SW 1271 (cell line): ENCODE measurements at regions not wholly inside any gene's neighbourhood (a gene's known extent, or its start where the extent isn't known, plus 50 kb on each side); places are given as distances from the start of the nearest gene placed in this dataset.
A peak's percentile ranks its signal among the peaks of the same experiment; 100 is the strongest.

Source experiments
- DNase-seq, 2 experiments: peaks; one replicate each; lab custom pipeline; 2025; lab: John Stamatoyannopoulos, UW

DNA sequence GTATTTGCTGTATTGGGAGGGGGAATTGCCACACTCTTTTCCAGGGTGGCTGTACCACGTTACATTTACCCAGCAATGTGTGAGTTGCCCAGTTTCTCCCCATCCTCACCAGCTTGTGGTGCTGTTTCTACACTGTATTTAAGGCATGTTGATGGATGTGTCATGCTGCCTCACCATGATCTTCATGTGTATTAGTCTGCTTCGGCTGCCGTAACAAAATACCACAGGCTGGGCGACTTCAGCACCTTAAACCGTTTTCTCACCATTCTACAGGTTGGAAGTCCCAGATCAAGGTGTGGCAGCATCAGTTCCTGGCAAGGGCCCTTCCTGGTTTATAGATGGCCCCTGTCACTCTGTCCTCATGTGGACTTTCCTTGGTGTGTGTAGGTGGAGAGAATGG is 169.7 kb downstream of the IGLL1 start:
- DNase-seq: no peak

DNA sequence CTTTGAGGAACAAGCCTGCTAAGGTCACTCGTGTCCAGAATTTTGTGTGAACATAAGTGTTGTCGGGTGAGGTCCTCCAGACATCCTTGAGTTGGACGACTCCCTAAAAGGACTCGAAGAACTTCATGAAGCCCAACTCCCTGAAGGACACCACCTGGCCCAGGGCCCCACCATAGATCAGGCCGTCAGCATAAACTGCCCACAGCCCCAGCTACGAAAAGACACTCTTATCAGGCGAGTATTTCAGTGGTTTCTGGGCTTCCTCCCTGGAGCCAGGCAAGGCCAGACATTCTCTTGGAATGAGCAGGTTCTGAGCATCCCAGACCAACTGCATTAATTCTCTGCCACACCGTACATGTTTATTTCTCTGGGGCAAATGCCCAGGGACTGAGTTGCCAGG is 170.1 kb downstream of the IGLL1 start:
- no peak for DNase-seq

DNA sequence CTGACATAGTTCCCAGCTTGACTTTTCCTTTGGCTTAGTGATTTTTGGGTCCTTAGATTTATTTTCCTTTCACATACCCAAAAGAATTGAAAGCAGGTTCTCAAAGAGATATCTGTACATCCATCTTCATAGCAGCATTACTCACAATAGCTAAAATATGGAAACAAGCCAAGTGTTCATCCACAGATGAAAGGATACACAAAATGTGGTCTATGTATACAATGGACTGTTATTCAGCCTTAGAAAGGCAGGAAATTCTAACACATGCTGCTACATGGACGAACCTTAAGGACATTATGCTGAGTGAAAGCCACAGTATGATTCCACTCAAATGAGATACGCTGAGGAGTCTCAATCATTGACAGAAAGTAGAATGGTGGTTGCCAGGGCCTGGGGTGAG is 171.8 kb downstream of the IGLL1 start:
- no peak for DNase-seq

DNA sequence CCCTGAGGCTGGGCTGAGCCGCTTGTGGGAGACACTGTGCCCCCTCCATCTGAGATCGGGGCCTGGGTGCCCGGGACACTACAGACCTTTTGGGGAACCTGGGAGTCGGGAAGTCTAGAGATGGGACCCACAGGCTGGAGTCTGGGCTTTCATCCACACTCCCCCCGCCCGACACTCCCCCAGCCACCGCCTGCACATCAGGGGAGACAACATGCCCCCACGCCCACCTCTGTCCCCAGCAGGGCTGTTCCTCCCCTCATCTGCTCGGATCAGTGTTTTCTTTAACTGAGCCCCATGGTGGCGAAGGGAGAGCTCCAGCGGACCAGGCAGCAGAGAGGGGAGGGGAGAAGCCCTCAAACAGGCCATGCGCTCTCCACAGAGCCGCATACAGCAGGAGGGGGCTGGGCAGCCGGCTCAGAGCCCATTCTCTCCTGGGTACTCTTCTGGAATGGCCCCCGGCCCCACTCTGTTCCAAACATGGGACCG is 174.7 kb downstream of the IGLL1 start:
- DNase-seq: no peak

DNA sequence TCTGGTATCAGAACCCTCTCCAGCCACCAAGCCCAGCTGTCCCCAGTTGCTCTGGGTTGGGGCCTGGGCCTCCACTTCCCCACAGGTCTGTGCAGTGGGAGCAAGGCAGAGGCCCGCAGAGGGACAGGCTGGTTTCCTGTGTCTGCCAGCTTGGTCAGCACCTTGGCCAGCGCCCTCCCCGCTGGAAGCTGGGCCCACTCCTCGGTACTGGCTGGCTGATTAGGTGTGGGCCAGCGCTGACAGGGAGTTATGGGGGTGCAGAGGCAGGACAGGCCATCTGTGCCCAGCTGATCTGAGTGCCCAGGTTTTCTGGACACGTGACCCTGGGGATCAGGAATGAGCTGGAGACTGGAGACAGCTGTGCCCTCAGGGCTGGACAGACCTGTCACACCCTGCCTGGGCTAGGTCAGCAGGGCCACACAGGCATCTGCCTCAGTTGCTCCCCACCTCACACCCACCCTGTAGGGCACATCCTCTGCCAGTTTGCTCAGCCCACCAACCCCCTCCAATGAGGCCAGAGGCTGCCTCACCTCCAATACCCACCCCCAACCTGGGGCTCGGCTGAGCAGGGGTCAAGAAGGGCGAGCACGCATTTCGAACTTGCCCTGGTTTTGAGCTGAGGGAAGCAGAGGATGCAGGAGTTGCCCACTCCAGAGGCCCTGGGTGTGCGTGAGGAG is 175.3 kb downstream of the IGLL1 start:
- no peak for DNase-seq

DNA sequence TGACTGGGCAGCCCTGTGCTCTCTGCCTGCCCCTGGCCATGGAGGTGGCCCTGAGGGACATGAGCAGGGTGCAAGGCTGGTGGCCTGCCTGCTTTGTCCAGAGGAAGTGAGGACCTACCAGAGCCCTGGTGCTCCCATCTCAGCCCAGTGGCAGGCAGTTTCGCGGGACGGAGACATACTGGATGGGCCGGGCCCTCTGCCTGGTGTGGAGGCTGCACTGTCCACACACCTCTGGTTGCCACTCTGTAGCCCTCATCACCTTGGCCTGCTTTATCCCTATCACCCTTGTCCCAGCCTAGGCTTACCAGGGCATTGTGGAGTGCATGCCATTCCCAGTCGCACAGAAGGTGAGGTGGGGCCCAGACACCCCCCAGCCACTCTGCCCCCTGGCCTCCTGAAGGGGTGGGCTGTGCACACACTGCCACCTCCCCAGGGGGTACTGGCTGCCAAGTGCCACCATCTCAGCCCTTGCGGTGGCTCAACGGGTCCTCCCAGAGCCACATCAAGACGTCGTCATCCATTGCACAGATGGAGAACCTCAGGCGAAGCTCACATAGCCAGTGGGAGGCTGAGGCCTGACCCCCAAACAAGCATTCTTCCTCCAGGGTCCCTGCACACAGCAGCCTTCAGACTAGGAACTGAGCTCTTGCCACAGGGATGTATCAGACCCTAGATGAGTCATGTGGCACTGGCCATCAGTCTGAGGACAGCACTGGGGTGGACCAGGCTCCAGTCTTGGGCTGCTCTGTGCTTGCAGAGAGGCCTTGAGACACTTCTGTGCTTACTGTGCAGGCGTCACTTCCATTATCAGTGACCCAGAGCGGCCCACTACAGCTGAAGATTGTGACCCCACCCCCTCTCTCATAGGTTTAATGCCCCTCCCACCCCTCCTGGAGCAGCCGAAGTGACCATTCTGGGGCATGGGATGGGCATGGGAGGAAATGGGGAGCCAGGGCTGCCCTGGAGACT is 176.1 kb downstream of the IGLL1 start:
- no peak for DNase-seq

DNA sequence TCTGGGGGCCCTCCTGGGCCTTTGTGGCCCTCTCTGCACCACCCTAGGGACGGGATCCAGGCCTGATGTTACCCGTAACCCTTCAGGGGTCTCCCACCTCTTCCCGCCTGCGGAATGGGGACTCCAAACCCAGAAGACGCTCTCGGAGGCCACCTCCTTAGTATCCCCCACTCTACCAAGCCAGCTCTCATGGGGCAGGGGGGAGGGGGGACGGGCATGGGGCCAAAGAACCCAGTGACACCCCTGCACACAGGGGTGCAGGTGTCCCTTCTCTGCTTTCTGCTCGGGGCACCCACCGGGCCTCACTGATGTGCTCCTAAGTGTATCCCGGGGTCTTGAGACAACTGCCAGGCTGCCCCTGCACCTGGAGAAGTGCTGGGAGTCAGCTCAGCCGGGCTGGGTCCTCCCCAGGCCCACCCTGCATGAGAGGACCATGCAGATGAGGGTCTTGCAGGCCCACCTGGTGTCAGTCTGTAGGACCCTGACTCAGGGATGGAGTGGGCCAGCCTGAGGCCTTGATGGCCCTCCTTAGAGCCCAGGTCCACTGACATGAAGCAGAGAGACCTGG is 176.9 kb downstream of the IGLL1 start:
- no peak for DNase-seq

DNA sequence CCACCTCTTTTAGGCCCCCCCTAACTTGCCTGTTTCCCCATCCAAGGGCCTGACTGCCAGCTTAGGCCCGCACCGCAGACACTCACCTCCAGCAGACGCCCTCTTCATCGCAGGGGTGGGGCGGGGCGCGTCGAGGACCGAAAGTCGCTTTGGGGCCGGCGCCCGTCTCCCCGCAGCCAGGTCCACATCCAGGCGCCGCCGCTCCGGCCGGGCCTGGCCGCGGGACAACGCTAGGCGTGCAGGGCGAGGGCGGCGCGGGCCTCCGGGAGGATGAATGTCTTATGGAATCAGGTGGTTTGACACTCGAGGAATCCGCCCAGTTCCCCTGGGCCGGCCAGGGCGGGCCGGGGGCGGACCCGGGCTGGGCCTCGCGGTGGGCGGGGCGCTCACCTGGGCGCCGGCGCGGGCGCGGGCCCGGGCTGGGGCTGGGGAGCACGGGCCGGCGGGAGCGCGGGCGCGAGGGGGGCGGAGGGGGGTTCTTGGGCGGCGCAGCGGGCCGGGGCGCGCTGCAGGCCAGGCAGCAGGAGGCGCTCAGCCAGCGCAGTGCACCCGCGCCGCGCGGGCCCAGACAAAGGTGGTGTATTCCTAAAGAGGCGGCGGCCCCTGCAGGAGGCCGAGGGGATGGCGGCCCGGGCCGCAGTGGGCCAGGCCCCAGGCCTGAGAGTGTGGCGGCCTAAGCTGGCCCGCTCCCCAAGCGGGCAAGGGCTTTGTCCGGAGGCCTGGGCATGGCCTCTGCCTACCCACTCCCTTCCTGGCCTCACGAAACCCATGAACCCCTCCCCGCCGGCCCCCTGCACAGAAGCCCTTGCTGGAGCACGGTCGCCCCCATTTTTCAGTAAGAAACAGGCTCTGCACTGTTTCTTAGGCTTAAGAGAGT is 177.6 kb downstream of the IGLL1 start:
- no peak for DNase-seq

DNA sequence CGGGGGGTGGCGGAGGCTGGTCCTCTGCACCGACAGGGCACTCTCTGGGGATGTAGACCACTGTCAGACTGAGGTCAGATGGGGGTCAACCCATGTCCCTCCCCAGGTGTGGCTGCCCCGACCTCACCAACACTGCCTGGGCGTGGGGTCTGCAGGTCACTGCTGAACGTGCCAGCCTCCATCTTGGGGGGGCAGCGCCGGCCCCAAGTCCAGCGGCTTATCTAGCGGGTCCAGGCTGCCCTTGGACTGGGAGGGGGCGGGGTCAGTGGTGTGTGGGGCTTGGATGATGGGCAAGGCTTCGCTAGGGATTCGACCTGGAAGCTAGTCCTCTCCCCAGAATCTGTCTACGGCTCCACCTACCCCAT is 178.2 kb downstream of the IGLL1 start:
- no peak for DNase-seq

DNA sequence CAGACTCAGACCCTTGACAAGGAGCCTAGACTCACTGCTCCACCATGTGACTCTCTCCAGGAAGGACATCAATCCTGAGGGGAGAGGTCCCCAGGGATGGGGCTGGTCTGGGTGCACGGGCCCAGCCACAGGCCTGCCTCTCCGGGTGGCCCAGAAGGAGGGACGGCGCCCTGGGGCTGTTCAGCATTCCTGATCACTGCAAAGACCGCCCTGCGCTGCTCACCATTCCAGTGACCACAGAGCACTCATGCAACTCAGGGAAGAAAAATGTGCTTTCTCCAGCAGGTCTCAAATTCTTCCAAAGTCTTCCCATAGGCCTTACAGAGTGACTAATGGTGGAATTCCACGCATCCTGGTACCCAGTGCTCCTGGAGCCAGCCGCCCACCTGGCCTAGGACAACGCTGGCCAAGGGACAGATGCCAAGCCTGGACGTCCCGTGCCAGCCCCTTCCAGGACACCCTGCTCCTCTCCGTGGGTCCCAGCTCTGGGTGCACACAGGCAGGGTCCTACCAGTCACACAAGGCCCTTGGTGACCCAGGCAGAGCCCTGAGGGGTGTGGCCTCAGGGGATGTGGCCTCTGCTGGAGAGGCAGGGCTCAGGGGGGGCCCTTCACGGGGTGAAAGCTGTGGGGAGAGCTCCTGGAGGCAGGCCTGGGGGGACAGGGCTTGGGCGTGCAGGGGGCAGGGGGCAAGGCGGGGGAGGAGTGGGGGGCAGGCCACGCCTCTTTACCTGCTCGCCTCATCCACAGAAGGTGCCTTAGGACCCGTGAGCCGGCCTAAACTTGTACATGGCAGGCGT is 178.8 kb downstream of the IGLL1 start:
- peak; percentile 31 to 55 for DNase-seq

DNA sequence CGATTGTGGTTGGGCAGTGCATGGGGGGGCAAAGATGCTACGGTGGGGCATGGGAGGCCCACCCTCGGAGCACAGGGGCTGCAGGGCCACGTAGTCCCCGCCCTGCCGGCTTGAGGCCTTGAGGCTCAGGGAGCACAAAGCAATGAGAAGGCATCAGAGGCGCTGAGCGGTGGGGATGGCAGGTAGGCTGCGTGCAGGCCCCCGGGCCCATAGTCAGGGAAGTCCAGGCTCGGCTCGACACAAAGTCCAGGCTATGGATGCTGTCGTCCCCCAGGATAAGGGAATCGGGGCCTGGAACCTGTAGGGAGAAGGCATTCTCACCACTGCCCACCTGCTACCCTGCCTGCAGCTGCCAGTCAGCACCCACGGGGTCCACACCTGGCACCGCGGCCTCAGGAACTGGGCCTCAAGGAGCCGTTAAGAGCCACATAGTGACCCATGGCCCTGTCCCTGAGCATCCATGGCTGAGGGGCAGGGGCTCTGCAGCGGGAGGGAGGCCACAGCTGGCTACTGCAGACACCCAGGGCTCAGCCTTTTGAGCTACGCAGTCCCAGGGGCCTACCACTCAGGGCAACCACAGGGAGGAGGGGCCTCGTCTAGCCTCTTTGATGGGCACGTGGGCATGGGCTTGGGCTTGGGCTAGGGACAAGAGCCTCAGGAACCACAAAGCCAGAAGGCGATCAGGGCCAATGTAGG is 179.7 kb downstream of the IGLL1 start:
- DNase-seq: no peak

DNA sequence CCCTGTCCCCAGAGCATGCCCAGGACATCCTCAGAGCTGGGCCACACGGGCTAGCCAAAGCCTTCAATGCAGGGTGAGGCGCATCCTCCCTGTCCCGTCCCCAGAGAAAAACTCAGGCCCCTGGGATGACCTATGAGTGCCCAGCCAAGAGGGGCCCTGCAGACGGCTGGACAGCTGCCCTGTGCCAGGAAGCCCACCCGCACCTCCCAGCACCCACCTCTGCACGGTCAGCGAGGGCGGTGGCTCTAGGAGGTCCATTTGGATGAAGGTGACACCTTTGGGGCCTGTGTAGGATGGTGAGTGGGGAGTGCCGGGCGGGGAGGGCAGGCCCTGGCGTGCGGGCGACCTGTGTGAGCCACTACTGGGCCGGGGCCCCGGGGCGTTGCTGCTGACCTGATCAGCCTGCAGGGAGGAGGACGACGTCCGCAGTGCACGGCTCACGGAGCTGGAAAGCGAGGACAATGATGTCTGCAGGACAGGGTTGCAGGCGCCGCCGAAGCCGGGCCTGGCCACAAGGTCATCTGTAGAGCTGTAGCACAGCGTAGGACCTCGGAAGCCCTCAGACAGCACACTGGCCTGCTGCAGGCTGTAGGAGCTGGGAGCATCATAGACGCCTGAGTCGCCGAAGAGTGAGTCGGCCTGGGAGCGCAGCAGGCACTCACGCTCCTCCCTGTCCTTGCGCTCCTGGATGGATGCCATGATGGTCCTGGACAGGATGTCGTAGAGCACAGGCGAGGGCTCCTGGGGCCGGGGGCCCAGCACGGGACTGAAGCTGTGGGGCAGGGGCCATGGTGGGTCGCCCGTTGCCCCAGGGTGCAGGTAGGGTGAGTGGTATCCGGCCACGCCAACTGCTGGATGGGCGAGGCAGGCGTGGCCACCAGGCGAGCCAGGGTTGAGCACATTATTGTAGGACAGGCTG is 180.5 kb downstream of the IGLL1 start:
- DNase-seq: no peak

DNA sequence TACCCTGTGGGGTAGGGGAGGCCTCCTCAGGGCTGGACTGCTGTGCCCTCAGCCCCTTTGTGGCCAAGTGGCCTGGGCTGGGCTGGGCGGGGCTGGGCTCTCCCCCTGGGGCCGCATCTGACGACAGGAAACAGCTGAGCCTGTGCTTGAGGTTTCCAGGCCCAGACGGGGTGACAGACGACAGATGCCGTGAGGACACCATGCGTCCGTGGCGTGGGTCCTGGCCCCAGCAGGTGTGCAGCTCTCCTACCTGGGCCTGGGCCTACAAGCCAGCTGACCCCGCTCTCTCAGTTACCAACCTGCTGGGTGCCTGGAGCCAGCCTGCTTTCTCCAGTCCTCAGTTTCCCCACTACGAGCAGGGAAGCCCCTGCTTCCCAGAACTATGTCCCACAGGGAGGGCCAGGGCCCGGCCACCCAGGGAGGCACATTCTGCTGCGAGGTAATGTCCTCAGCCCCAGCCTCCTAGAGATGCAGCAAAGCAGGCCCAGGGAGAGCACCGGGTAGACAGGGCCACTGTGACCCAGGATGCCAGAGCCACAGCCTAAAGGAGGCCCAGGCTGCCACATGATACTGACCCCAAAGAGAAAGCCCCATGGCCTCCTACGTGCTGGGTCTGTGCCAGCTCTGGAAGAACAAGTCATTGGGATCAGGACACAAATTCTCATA is 181.3 kb downstream of the IGLL1 start:
- no peak for DNase-seq

DNA sequence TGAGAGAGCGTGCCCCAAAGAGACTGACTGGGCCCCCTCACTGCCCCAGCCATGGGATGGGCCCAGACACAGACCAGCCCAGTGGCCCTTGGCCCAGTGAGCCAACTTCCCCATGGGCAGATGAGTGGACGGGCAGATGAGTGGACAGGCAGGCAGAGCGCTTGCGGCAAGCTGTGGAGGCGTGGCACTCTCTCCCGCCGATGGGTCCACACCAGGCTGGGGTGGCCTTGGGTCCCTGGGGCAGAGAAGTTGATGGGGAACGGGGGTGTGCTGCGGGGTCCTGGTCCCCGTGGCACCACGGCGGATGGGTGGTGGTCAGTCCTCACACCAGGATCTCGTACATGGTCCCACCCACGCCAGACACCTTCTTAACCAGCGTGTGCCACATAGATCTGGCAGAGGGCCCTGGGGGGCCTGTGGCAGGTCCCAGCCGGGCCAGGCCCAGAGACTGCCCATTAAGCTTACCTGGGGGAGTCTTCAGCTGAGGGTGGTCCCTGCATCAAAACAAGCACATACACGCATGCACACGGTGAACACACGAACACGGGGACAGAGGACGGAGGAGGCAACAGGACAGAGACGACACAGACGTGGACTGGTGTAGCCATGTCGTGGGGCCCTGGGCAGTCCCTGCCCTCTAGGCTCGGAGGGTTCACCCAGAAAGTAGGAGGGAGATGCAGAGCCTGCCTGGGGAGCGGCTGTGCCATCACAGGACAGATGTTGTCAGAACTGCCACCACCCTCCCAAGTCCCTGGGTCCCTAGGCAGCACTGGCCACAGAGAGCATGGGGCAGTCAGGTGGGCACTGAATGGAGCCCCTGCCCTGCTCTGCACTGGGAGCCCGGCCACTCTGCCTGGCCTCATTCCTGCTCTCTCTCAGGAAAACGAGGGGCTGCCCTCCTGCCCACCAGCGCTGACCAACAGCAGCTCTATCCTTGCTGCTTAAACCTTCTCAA is 182.2 kb downstream of the IGLL1 start:
- no peak for DNase-seq

DNA sequence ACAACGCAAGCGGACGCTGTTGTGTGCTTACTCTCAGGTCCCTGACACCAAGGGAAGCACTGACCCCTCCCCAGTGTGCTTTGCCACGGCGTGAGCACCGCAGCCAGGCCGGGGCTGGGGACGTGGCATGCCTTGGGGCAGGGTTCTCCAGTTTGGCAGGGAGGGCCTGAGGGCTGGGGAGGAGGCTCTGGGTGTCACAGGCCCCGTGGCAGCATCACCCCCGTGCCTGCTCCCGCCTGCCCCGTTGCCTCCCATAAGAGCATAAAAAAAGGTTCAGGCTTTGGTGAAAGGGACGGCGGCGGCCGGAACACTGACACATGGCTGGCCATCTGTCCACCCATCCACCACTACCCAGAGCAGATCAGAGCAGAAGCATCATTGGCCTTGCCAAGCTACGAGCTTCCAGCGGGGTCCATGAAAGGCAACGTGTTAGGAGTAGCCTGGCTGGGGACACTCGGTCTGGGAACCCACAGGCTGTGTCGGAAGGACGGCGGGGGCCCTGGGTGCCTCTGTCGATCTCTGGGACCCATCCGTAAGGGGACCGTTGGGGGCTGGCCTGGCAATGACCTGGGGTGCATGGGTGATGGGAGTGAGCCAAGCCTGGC is 183.0 kb downstream of the IGLL1 start:
- DNase-seq: no peak

DNA sequence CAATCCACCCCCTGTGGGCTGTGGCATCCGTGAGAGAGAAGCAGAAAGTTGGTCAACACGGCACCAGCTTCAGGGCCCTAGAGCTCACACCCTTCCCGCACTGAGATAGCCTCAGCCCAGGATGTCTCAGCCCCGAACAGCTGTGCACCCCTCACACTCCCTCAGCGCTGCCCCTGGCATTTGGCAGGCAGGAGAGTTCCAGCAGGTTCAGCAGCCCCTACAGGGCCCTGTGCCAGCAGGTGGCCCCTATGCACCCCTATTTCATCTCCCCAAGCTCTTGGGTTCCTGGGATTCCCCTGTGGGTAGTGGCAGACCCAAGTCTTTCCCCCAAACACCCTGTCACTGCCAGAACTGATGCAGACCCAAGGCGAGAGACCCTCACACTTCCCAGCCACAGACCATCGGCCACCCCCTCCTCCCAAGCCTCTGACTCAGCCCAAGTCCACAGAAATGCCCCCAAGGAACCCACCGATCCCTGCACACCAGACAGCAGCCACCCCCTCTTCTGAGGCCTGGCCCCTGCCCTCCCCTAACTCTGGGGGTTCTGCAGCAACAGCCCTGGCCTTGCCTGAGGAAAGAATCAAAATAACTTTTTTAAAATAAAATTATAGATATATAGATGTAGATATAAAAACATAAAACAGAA is 183.6 kb downstream of the IGLL1 start:
- no peak for DNase-seq
